ENCODE measurements at regions not wholly inside any gene's neighbourhood (a gene's known extent, or its start where the extent isn't known, plus 50 kb on each side); places are given as distances from the start of the nearest gene placed in this dataset.
"Not testable (repeated sequence)": the region's sequence is repeated elsewhere in the genome, so short reads cannot be mapped to it uniquely, and the experiment has no call there.

DNA sequence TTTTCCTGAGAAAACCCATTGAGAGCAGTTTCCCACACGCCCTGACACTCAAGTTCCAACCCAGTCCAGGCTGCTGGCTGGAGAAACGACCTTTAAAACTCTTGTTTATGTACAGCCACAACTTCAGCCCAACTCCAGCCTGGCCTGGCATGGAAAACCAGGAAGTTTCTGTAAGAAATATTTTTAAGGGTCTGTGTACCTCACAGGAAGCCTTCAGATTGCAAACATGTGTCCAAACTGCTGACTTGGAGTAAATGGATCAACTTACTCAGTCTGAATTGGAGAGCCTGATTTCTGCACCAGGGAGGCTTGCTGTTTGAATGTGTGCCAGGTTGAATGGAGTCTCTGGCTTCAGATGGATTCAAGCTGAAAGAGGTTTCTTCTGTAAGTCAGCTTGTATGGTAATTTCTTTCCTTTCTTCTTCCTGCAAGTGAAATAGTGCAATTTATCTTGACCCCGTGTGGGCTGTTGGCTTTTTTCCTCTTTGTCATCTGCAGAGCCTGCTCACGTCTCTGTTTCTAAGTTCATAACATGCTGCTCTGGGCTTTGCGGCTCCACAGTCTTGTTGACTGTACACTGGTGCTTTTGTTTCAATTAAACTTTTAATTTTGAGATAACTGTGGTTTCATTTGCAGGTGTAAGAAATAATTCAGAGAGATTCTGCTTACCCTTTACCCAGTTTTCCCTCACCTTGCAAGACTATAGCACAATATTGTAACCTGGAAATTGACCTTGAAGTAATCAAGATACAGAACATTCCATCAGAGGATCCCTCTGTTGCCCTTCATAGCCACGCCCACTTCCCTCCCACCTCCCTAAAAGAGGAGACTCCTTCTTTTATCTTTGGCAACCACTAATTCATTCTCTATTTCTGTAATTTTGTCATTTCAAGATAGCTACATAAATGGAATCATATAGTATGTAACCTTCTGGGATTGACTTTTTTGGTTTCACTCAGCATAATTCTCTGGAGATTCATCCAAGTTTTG is 109.7 kb upstream of the PRMT8 start:
- no peak overlapping the region for H3K27ac Mint-ChIP-seq
- peaks cover 5% of the 10 kb centered on the region for H3K27me3 Mint-ChIP-seq
- peaks cover 3% of the 10 kb centered on the region in 3 donors for H3K9me3 Mint-ChIP-seq
- no peak overlapping the region for H3K4me3 Mint-ChIP-seq
- H3K4me1 Mint-ChIP-seq: no peaks in the 10 kb centered on the region
- H3K36me3 Mint-ChIP-seq: peaks cover 1% of the 10 kb centered on the region

DNA sequence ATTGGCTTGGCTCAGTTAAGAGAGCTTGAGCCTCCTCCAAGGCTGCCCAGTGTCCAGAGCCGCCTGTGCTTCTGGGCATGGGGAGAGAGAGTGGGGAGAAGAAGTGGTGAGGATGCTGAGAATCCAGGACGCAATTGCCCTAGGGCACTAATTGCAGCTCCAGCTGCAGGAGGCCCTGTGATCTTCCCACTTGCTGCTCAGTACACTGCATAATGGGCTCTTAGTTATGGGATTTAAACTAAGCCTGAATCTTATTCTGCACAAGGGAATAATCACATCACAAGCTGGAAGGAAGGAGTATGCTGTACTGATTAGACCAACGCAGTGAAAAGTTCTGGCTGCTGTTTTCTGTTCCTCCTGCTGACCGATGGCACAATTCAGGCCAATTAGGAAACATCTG is 101.0 kb upstream of the PRMT8 start:
- no peaks in the 10 kb centered on the region for H3K36me3 Mint-ChIP-seq
- H3K9me3 Mint-ChIP-seq: peaks cover 0 to 4% (median 3%) of the 10 kb centered on the region in 3 donors

DNA sequence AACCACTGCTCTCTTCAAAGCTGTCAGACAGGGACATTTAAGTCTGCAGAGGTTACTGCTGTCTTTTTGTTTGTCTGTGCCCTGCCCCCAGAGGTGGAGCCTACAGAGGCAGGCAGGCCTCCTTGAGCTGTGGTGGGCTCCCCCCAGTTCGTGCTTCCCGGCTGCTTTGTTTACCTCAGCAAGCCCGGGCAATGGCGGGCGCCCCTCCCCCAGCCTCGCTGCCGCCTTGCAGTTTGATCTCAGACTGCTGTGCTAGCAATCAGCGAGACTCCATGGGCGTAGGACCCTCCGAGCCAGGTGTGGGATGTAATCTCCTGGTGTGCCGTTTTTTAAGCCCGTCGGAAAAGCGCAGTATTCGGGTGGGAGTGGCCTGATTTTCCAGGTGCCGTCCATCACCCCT is 93.4 kb upstream of the PRMT8 start:
- H3K27ac Mint-ChIP-seq, H3K36me3 Mint-ChIP-seq, H3K4me3 Mint-ChIP-seq, H3K27me3 Mint-ChIP-seq, H3K4me1 Mint-ChIP-seq, H3K9me3 Mint-ChIP-seq: not testable (repeated sequence)

More for the DNA sequence above, 101.0 kb upstream of the PRMT8 start:
- Mint-ChIP-seq H3K27ac (no peak overlapping the region), H3K4me1 (peaks cover 0 to 1% (median 1%) of the 10 kb centered on the region in 3 donors), H3K4me3 (no peak overlapping the region), H3K27me3 (peaks cover 5% of the 10 kb centered on the region)

DNA sequence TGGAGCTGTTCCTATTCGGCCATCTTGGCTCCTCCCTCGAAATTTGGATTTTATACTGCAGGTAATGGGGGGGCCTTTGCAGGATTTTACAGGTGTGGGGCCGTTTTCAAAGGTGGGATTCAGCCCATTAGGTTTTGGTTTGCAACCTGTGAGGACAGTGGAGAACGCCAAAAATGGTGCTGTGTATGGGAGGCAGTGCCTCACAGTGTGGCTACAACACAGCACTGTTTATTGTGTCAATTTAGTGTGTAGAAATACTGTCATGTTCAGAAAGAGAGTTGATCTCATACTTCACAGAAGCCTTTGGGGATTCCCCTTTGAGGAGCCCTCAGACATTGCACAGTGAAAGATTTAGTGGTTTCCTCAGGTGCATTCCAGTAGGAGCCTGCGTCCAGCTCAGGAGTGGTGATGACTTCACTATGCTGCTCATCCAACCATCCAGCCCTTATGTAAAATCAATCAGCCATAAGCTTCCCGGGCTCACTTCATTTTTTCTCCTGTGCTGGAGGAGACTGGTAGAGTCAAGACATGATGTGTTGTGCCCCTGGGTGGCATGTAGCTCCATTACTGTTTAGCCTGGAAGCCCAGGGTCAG is 92.7 kb upstream of the PRMT8 start:
- no peak overlapping the region for H3K4me3 Mint-ChIP-seq
- H3K9me3 Mint-ChIP-seq: peaks cover 4 to 10% (median 8%) of the 10 kb centered on the region in 3 donors
- H3K4me1 Mint-ChIP-seq: no peaks in the 10 kb centered on the region
- no peak overlapping the region for H3K27ac Mint-ChIP-seq
- H3K36me3 Mint-ChIP-seq: no peaks in the 10 kb centered on the region
- peaks cover 10% of the 10 kb centered on the region for H3K27me3 Mint-ChIP-seq

DNA sequence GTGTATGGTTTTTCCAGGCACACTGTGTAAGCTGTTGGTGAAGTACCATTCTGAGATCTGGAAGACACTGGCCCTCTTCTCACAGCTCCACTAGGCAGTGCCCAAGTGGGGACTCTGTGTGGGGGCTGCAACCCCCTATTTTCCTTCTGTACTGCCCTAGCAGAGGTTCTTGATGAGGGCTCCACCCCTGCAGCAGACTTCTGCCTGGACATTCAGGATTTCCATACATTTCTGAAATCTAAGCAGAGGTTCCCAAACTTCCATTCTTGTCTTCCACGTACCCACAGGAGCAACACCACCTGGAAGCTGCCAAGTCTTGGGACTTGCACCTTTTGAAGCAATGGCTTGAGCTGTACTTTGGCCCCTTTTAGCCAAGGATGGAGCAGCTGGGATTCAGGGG is 85.2 kb upstream of the PRMT8 start:
- Mint-ChIP-seq H3K27ac (no peak overlapping the region), H3K9me3 (peaks cover 12 to 34% (median 31%) of the 10 kb centered on the region in 3 donors), H3K36me3 (peaks cover 2% of the 10 kb centered on the region), H3K4me1 (no peaks in the 10 kb centered on the region), H3K27me3 (no peaks in the 10 kb centered on the region), H3K4me3 (no peak overlapping the region)

DNA sequence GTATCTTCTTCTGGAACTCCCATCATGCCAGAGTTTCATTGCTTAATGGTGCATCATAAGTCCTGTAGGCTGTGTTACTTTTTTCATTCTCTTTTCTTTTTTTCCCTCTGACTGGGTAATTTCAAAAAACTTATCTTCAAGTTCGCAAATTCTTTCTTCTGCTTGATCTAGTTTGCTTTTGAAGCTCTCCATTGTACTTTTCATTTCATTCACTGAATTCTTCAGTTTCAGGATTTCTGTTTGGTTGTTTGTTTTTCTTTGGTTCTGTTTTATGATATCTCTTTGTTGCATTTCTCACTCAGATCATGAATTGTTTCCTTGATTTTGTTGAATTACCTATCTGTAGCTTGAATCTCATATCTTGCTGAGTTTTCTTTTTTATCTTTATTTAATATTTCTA is 83.3 kb upstream of the PRMT8 start:
- Mint-ChIP-seq H3K4me3 (no peak overlapping the region), H3K9me3 (peaks cover 12 to 31% (median 28%) of the 10 kb centered on the region in 3 donors), H3K27ac (no peak overlapping the region)

DNA sequence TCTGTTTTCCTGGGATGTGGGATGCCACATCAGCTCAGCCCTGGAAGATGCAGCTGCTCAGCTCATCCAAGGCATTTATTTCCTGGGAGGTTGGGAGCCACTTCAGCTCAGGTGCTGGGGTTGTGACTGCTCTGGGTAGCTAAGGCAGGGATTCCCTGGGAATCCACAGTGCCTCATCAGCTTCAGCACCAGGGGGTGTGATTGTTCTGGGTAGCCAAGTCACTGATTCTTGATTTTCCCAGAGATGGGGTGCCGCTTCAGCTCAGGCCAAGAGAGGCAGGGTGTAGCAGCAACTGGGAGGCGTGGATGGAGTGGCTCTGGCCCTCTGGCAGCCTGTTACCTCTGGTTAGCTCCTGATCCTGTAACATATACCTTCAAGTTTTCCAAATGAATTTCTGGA is 81.3 kb upstream of the PRMT8 start:
- Mint-ChIP-seq H3K4me3 (no peak overlapping the region), H3K9me3 (peaks cover 10 to 28% (median 22%) of the 10 kb centered on the region in 3 donors), H3K4me1 (no peaks in the 10 kb centered on the region), H3K27me3 (peaks cover 6% of the 10 kb centered on the region), H3K36me3 (peaks cover 2% of the 10 kb centered on the region), H3K27ac (no peak overlapping the region)

More for the DNA sequence above, 83.3 kb upstream of the PRMT8 start:
- Mint-ChIP-seq H3K4me1 (no peaks in the 10 kb centered on the region), H3K27me3 (no peaks in the 10 kb centered on the region), H3K36me3 (peaks cover 2% of the 10 kb centered on the region)

DNA sequence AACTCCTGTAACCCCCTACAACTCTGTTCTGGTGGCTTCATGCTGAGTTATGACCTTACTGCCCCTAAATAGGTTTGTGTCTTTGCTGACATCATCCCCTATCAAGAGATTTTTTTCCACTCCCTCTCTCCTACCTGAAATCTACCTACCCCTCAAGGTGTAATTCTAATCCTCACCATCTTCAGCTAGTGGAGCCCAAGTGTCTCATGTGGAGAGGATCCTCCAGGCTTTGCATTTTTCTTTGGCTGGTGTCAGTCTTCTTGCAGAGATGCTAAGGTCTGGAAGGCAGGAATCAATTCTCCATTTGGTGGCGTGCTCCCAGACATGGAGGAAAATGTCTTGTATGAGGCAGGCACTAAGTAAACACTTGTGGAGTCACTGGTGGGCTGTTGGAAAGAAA is 74.8 kb upstream of the PRMT8 start:
- H3K27me3 Mint-ChIP-seq: peaks cover 18% of the 10 kb centered on the region
- H3K4me3 Mint-ChIP-seq: no peak overlapping the region
- no peak overlapping the region for H3K27ac Mint-ChIP-seq
- peaks cover 2% of the 10 kb centered on the region for H3K36me3 Mint-ChIP-seq
- H3K4me1 Mint-ChIP-seq: no peaks in the 10 kb centered on the region
- peaks cover 0 to 2% (median 0%) of the 10 kb centered on the region in 3 donors for H3K9me3 Mint-ChIP-seq

DNA sequence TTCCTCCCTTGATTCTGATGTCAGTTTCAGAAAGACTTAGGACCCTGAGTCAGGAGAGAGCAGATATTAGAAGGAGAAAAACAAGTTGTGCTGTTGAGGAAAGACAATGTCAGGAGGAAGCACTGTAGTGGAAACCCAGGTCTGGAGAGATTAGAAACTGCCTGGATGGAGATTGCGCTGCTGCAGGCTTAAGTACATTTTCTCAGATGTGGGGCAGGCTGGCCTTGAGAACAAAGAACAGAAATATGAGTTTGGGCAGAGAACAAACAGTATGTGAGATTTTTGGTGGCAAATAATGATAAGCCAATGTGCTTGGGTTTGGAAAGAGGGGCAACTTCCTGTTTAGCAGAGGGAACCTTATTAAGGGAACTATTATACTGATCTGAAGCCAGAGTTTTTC is 74.3 kb upstream of the PRMT8 start:
- H3K4me3 Mint-ChIP-seq: no peak overlapping the region
- H3K36me3 Mint-ChIP-seq: peaks cover 2% of the 10 kb centered on the region
- H3K27ac Mint-ChIP-seq: no peak overlapping the region
- no peaks in the 10 kb centered on the region for H3K4me1 Mint-ChIP-seq
- peaks cover 18% of the 10 kb centered on the region for H3K27me3 Mint-ChIP-seq
- peaks cover 0 to 2% (median 0%) of the 10 kb centered on the region in 3 donors for H3K9me3 Mint-ChIP-seq

DNA sequence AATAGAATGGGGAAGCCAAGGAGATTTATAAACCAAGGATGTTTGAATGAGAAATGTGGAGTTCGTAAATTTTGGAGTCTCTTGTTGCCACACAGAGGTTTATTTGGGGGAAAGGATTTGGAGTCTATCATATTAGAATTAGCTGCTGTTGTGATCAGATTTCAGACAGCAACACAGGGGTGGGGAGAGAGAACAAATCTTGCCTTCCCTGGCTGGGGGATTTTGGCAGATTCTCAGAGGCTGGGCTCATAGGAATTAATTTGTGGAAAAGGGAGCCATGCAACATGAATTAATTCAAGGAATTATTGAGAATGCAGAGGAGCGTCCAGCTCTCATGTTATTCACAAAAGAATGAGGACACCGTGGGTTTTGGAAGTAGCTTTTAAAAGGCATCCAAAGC is 73.9 kb upstream of the PRMT8 start:
- Mint-ChIP-seq H3K4me3 (no peak overlapping the region), H3K27ac (no peak overlapping the region), H3K36me3 (peaks cover 2% of the 10 kb centered on the region), H3K4me1 (no peaks in the 10 kb centered on the region), H3K9me3 (peaks cover 0 to 2% (median 0%) of the 10 kb centered on the region in 3 donors), H3K27me3 (peaks cover 18% of the 10 kb centered on the region)

DNA sequence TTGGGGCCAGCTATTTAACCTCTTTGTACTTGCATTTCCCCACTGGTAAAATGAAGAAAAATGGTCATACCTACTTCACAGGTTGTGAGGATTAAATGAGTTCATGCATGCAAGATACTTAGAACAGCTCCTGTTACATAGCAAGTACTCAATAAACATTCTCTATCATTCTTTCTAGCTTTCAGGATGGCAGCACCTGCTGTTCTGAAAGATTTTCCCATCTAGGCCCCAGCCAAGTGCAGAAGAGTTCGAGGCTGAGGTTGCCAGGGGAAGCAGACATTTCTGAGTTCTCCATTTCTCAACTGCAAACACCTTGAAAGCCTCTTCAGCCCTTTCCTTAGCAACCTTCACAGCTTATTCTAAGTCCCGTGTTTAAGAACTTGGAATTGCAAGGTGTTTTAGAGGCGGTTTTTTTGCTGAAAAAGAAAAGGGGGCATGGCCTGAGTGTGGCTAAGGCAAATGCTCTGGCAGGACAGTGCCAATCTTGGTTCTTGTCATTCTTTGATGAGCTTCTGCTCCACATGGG is 73.0 kb upstream of the PRMT8 start:
- no peaks in the 10 kb centered on the region for H3K4me1 Mint-ChIP-seq
- no peak overlapping the region for H3K27ac Mint-ChIP-seq
- H3K27me3 Mint-ChIP-seq: peaks cover 18% of the 10 kb centered on the region
- H3K36me3 Mint-ChIP-seq: peaks cover 2% of the 10 kb centered on the region
- peaks cover 0 to 3% (median 2%) of the 10 kb centered on the region in 3 donors for H3K9me3 Mint-ChIP-seq
- no peak overlapping the region for H3K4me3 Mint-ChIP-seq

DNA sequence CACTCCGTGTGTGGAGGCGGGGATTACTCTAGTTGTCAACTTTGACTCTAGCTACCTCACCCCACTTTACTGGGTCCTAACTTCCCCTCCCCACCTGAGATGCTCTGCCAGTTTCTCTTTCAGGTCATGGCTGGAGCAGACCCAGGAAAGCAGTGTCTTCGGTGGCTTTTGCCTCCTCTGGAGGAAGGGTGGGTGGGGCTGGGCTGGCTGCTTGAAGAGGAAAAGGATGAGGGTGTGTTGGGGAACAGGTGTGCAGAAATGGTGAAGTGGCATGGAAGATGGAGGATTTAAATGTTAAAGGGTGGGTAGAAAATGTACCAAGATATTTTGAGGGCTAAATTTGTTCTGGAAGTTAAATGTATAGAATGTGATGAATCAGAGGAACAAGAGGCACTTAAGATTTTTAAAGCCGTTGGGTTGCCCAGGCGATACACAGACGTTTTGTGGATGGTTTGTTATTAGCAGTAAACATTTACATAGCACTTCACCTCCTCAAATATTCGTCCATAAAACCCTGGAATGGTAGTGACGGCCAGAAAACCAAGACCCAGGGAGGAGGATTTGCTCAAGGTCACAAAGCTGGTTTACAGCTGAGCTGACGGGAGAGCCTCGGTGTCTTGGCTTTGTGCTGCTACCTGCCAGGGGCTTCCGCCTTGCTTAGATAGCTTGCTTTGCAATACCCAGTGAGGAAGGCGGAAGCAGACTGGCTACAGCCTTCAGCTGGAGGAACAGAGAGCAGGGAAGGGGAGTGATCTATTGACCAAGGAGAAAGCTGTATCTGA is 72.2 kb upstream of the PRMT8 start:
- Mint-ChIP-seq H3K27me3 (peaks cover 16% of the 10 kb centered on the region), H3K36me3 (peaks cover 2% of the 10 kb centered on the region), H3K4me1 (no peaks in the 10 kb centered on the region), H3K4me3 (no peak overlapping the region), H3K27ac (no peak overlapping the region), H3K9me3 (peaks cover 0 to 3% (median 2%) of the 10 kb centered on the region in 3 donors)

DNA sequence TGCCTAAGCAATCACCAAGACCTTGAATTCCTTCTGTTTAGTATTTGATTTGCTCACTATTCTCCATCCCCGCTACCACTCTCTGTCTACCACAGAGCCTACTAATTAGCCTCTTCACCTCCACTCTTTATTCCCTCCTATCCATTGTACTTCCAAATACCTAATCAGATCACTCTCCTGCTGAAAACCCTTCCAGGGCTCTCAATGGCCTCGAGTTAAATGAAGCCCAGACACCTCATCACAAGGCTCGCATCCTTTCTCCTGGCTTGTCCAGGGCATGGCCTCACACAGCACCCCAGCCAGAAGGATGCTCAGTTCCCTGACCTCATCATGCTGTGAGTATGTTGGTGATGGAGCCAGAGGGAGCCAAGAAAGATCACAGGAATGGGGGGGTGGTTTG is 71.4 kb upstream of the PRMT8 start:
- no peak overlapping the region for H3K4me3 Mint-ChIP-seq
- no peak overlapping the region for H3K27ac Mint-ChIP-seq
- peaks cover 0 to 3% (median 0%) of the 10 kb centered on the region in 3 donors for H3K9me3 Mint-ChIP-seq
- peaks cover 2% of the 10 kb centered on the region for H3K36me3 Mint-ChIP-seq
- peaks cover 14% of the 10 kb centered on the region for H3K27me3 Mint-ChIP-seq
- no peaks in the 10 kb centered on the region for H3K4me1 Mint-ChIP-seq

DNA sequence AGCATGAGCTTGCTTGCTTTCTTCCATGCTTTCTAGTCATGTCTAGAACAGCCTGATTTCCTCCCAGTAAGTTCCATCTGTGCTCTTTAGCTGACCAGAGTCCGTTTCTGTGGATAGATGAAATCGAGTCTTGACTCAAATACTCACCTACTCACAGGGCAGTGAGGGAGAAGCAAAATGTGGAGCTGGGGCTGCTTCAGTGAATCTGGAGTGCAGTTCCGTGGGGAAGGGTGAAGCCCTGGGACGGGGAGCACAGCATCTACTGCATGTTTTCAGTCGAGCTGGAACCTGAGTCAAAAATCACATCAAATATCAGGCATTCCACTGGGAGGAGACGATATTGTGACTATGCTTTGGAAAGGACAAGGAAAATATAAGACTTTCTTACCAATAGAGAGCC is 70.3 kb upstream of the PRMT8 start:
- H3K4me1 Mint-ChIP-seq: no peaks in the 10 kb centered on the region
- no peak overlapping the region for H3K4me3 Mint-ChIP-seq
- peaks cover 2% of the 10 kb centered on the region for H3K36me3 Mint-ChIP-seq
- peaks cover 0 to 3% (median 0%) of the 10 kb centered on the region in 3 donors for H3K9me3 Mint-ChIP-seq
- peaks cover 9% of the 10 kb centered on the region for H3K27me3 Mint-ChIP-seq
- H3K27ac Mint-ChIP-seq: no peak overlapping the region
